OCI-LY3 (cell line): ENCODE measurements at regions not wholly inside any gene's neighbourhood (a gene's known extent, or its start where the extent isn't known, plus 50 kb on each side); places are given as distances from the start of the nearest gene placed in this dataset.

Experiments
- H2AFZ ChIP-seq: fragments of 200-600, 300-600 bp; shearing (Covaris generic); 2 replicates; pipeline ENCODE4 v1.6.0; 2014; ENCODE audit warnings: antibody characterized with exemption, low read depth, low read length
- H3K27ac ChIP-seq: fragments of 200-600, 300-600 bp; sonication (generic); 2 replicates; pipeline ENCODE4 v1.5.1; 2014; ENCODE audit warnings: mild to moderate bottlenecking, low read length, moderate library complexity, mixed read lengths
- H3K27me3 ChIP-seq: fragments of 200-600, 300-600 bp; sonication (generic); 2 replicates; pipeline ENCODE4 v1.6.1; 2014; ENCODE audit warnings: low read depth, low read length, mixed read lengths
- H3K36me3 ChIP-seq: fragments of 200-600, 300-600 bp; sonication (generic); replicated peaks from 2 replicates; pipeline ENCODE3; 2014; ENCODE audit warnings: low read depth, low read length, mixed read lengths
- H3K4me1 ChIP-seq: fragments of 300-600, 200-600 bp; sonication (generic); 2 replicates; pipeline ENCODE4 v1.6.1; 2014; ENCODE audit warnings: low read length, mixed read lengths
- H3K4me2 ChIP-seq: fragments of 200-600, 300-600 bp; sonication (generic); 2 replicates; pipeline ENCODE4 v1.6.1; 2014; ENCODE audit warnings: low read length, mixed read lengths
- H3K4me3 ChIP-seq: fragments of 300-600, 200-600 bp; sonication (generic); 2 replicates; pipeline ENCODE4 v1.5.1; 2014; ENCODE audit warnings: antibody characterized with exemption, mild to moderate bottlenecking, low read length, moderate library complexity
- H3K79me2 ChIP-seq: fragments of 300-600, 200-600 bp; shearing (Covaris generic); 2 replicates; pipeline ENCODE4 v1.6.1; 2014; ENCODE audit warnings: mild to moderate bottlenecking, low read length, mixed read lengths
- H3K9ac ChIP-seq: fragments of 300-600, 200-600 bp; shearing (Covaris generic); 2 replicates; pipeline ENCODE4 v1.6.0; 2014; ENCODE audit warnings: mild to moderate bottlenecking, low read length, moderate library complexity
- H3K9me3 ChIP-seq: fragments of 200-600, 300-600 bp; shearing (Covaris generic); 2 replicates; pipeline ENCODE4 v1.6.1; 2014; ENCODE audit warnings: low read length, mixed read lengths; ENCODE audit not compliant: insufficient read depth
- H4K20me1 ChIP-seq: fragments of 200-600, 300-600 bp; sonication (generic); 2 replicates; pipeline ENCODE4 v1.6.1; 2016; ENCODE audit warnings: low read length, mixed read lengths; ENCODE audit not compliant: insufficient read depth
- CTCF ChIP-seq: fragments of 200-600, 300-600 bp; sonication (generic); IDR thresholded peaks from 2 replicates; pipeline ENCODE4 v1.5.1; 2014; ENCODE audit warnings: antibody characterized with exemption, low read length, low read depth
- EZH2phosphoT487 ChIP-seq: fragments of 200-600 bp; shearing (Covaris generic); IDR thresholded peaks from 2 replicates; pipeline ENCODE4 v1.6.1; 2018; ENCODE audit warnings: antibody characterized with exemption, mixed run types, low read depth

GRCh38 chr16:63904182-63904581, 1217.7 kb downstream of the CDH11 start:
- Histone ChIP-seq H3K4me3 (no peak overlapping the region), H3K4me1 (no peaks in the 10 kb centered on the region), H3K27me3 (no peaks in the 10 kb centered on the region), H3K27ac (no peak overlapping the region), H3K79me2 (no peaks in the 10 kb centered on the region), H3K9ac (no peak overlapping the region), H3K9me3 (0 out of 2 replicates have a peak, but pooled peaks cover 3% of the 10 kb centered on the region), H3K36me3 (no peaks in the 10 kb centered on the region), H2AFZ (no peak overlapping the region), H3K4me2 (no peak overlapping the region), H4K20me1 (no peaks in the 10 kb centered on the region)
- no peak for TF ChIP-seq CTCF
- TF ChIP-seq EZH2phosphoT487: no peak

GRCh38 chr16:63896383-63897109, 1225.3 kb downstream of the CDH11 start:
- no peak overlapping the region for H3K9ac ChIP-seq
- no peak overlapping the region for H3K27ac ChIP-seq
- H3K9me3 ChIP-seq: no peaks in the 10 kb centered on the region
- no peaks in the 10 kb centered on the region for H3K4me1 ChIP-seq
- no peaks in the 10 kb centered on the region for H3K36me3 ChIP-seq
- H2AFZ ChIP-seq: no peak overlapping the region
- no peaks in the 10 kb centered on the region for H4K20me1 ChIP-seq
- no peak for TF ChIP-seq CTCF
- TF ChIP-seq EZH2phosphoT487: no peak
- no peak overlapping the region for H3K4me2 ChIP-seq
- no peaks in the 10 kb centered on the region for H3K79me2 ChIP-seq
- no peaks in the 10 kb centered on the region for H3K27me3 ChIP-seq
- no peak overlapping the region for H3K4me3 ChIP-seq

GRCh38 chr16:63890723-63891122, 1231.1 kb downstream of the CDH11 start:
- Histone ChIP-seq H3K36me3 (no peaks in the 10 kb centered on the region), H3K9me3 (no peaks in the 10 kb centered on the region), H3K4me2 (no peak overlapping the region), H3K4me1 (no peaks in the 10 kb centered on the region), H3K27ac (no peak overlapping the region), H3K27me3 (no peaks in the 10 kb centered on the region), H3K4me3 (no peak overlapping the region), H3K9ac (no peak overlapping the region), H4K20me1 (no peaks in the 10 kb centered on the region), H3K79me2 (no peaks in the 10 kb centered on the region), H2AFZ (no peak overlapping the region)
- no peak for TF ChIP-seq CTCF
- TF ChIP-seq EZH2phosphoT487: no peak

GRCh38 chr16:63890081-63890480, 1231.8 kb downstream of the CDH11 start:
- TF ChIP-seq CTCF: no peak
- Histone ChIP-seq H3K27me3 (no peaks in the 10 kb centered on the region), H3K4me1 (no peaks in the 10 kb centered on the region), H3K36me3 (no peaks in the 10 kb centered on the region), H3K4me2 (no peak overlapping the region), H3K79me2 (no peaks in the 10 kb centered on the region), H3K9me3 (no peaks in the 10 kb centered on the region), H3K9ac (no peak overlapping the region), H4K20me1 (no peaks in the 10 kb centered on the region), H3K27ac (no peak overlapping the region), H2AFZ (no peak overlapping the region), H3K4me3 (no peak overlapping the region)
